DOHH2 (cell line): ENCODE measurements at regions not wholly inside any gene's neighbourhood (a gene's known extent, or its start where the extent isn't known, plus 50 kb on each side); places are given as distances from the start of the nearest gene placed in this dataset.
A peak's percentile ranks its signal among the peaks of the same experiment; 100 is the strongest.

Source experiments
- H3F3A ChIP-seq: fragments of 200-600 bp; sonication (generic), shearing (Covaris generic); 2 replicates; pipeline ENCODE4 v1.6.0; 2016; ENCODE audit warnings: antibody characterized with exemption, mild to moderate bottlenecking; ENCODE audit not compliant: control insufficient read depth, insufficient read depth
- H3K27ac ChIP-seq: fragments of 200-600 bp; sonication (generic); 2 replicates; pipeline ENCODE4 v1.5.1; 2014; ENCODE audit warnings: low read depth, mild to moderate bottlenecking, low read length, moderate library complexity
- H3K27me3 ChIP-seq: fragments of 200-600 bp; sonication (generic); 2 replicates; pipeline ENCODE4 v1.6.1; 2014; ENCODE audit warnings: mild to moderate bottlenecking, low read length, mixed read lengths; ENCODE audit not compliant: control insufficient read depth
- H3K36me3 ChIP-seq: fragments of 200-600 bp; sonication (generic); 2 replicates; pipeline ENCODE4 v1.6.1; 2014; ENCODE audit warnings: mild to moderate bottlenecking, low read length, moderate library complexity, mixed read lengths; ENCODE audit not compliant: control insufficient read depth
- H3K4me1 ChIP-seq: fragments of 200-600 bp; sonication (generic); 2 replicates; pipeline ENCODE4 v1.6.1; 2014; ENCODE audit warnings: mild to moderate bottlenecking, low read length, mixed read lengths; ENCODE audit not compliant: control insufficient read depth
- H3K4me2 ChIP-seq: fragments of 200-600 bp; sonication (generic); 2 replicates; pipeline ENCODE4 v1.6.0; 2014; ENCODE audit warnings: mild to moderate bottlenecking, low read length, moderate library complexity
- H3K4me3 ChIP-seq: fragments of 200-600 bp; sonication (generic); 2 replicates; pipeline ENCODE4 v1.5.1; 2014; ENCODE audit warnings: mild to moderate bottlenecking, low read length, mixed read lengths
- H3K79me2 ChIP-seq: fragments of 200-600 bp; sonication (generic); 2 replicates; pipeline ENCODE4 v1.6.1; 2014; ENCODE audit warnings: mild to moderate bottlenecking, low read length, mixed read lengths; ENCODE audit not compliant: control insufficient read depth
- H3K9me2 ChIP-seq: fragments of 200-600 bp; sonication (generic); replicated peaks from 2 replicates; pipeline ENCODE4 v1.6.1; 2014; ENCODE audit warnings: mild to moderate bottlenecking, low read length, mixed read lengths; ENCODE audit not compliant: control insufficient read depth
- H3K9me3 ChIP-seq: fragments of 200-600 bp; sonication (generic); 2 replicates; pipeline ENCODE4 v1.6.1; 2014; ENCODE audit warnings: antibody characterized with exemption, low read length, mixed read lengths; ENCODE audit not compliant: control insufficient read depth, insufficient read depth
- H4K20me1 ChIP-seq: fragments of 200-600 bp; sonication (generic); 2 replicates; pipeline ENCODE4 v1.6.0; 2014; ENCODE audit warnings: low read depth, mild to moderate bottlenecking, antibody characterized with exemption, low read length, moderate library complexity; ENCODE audit not compliant: control insufficient read depth, insufficient read depth
- CTCF ChIP-seq: fragments of 200-600 bp; sonication (generic); IDR thresholded peaks from one replicate; pipeline ENCODE4 v1.5.1; 2014; ENCODE audit warnings: antibody characterized with exemption, mild to moderate bottlenecking, low read depth, low read length; ENCODE audit not compliant: poor library complexity, severe bottlenecking
- EZH2phosphoT487 ChIP-seq: fragments of 200-600 bp; sonication (generic); IDR thresholded peaks from 2 replicates; pipeline ENCODE4 v1.6.1; 2017; ENCODE audit warnings: borderline replicate concordance, mild to moderate bottlenecking, antibody characterized with exemption, low read length, moderate library complexity, mixed read lengths

- H3K9me2 ChIP-seq, result no peaks in the 10 kb centered on the region
- TF ChIP-seq CTCF (no peak), EZH2phosphoT487 (no peak)
- no peak overlapping the region for H3K4me3 ChIP-seq
- no peaks in the 10 kb centered on the region for H3K36me3 ChIP-seq
- no peaks in the 10 kb centered on the region; the same call in 1 of the 2 replicates for H4K20me1 ChIP-seq
- no peak overlapping the region for H3K27ac ChIP-seq
- no peaks in the 10 kb centered on the region for H3K4me1 ChIP-seq
- no peaks in the 10 kb centered on the region for H3F3A ChIP-seq
- H3K27me3 ChIP-seq, result no peaks in the 10 kb centered on the region
- H3K79me2 ChIP-seq, result no peaks in the 10 kb centered on the region
- H3K4me2 ChIP-seq, result no peak overlapping the region
- H3K9me3 ChIP-seq, result no peaks in the 10 kb centered on the region
Measured at GRCh38 chr17:79203657-79204056, 129.0 kb downstream of the ENGASE start.

- H3K79me2 ChIP-seq, result no peaks in the 10 kb centered on the region
- no peaks in the 10 kb centered on the region for H3K36me3 ChIP-seq
- TF ChIP-seq EZH2phosphoT487 (no peak), CTCF (peak; percentile 26)
- H3F3A ChIP-seq, result no peaks in the 10 kb centered on the region
- H3K27me3 ChIP-seq, result no peaks in the 10 kb centered on the region
- H3K4me2 ChIP-seq, result no peak overlapping the region
- no peaks in the 10 kb centered on the region; the same call in 1 of the 2 replicates for H4K20me1 ChIP-seq
- no peak overlapping the region for H3K27ac ChIP-seq
- H3K9me3 ChIP-seq, result no peaks in the 10 kb centered on the region
- no peak overlapping the region for H3K4me3 ChIP-seq
- H3K4me1 ChIP-seq, result no peaks in the 10 kb centered on the region
- H3K9me2 ChIP-seq, result no peaks in the 10 kb centered on the region
Measured at GRCh38 chr17:79203016-79203415, 128.4 kb downstream of the ENGASE start.

GRCh38 chr17:79202480-79202879 is 127.9 kb downstream of the ENGASE start:
- no peaks in the 10 kb centered on the region for H3K9me3 ChIP-seq
- no peaks in the 10 kb centered on the region for H3K9me2 ChIP-seq
- H3K4me3 ChIP-seq, result no peak overlapping the region
- no peak overlapping the region for H3K27ac ChIP-seq
- H3K79me2 ChIP-seq, result no peaks in the 10 kb centered on the region
- H3K27me3 ChIP-seq, result no peaks in the 10 kb centered on the region
- no peak overlapping the region for H3K4me2 ChIP-seq
- H3K36me3 ChIP-seq, result no peaks in the 10 kb centered on the region
- no peaks in the 10 kb centered on the region; the same call in 1 of the 2 replicates for H4K20me1 ChIP-seq
- no peaks in the 10 kb centered on the region for H3F3A ChIP-seq
- TF ChIP-seq EZH2phosphoT487 (no peak), CTCF (no peak)
- no peaks in the 10 kb centered on the region for H3K4me1 ChIP-seq

GRCh38 chr17:79201536-79202227 is 127.1 kb downstream of the ENGASE start:
- no peaks in the 10 kb centered on the region for H3K36me3 ChIP-seq
- H3F3A ChIP-seq, result no peaks in the 10 kb centered on the region
- H3K4me2 ChIP-seq, result no peak overlapping the region
- H3K9me3 ChIP-seq, result no peaks in the 10 kb centered on the region
- no peak overlapping the region for H3K4me3 ChIP-seq
- TF ChIP-seq CTCF (no peak), EZH2phosphoT487 (no peak)
- H3K79me2 ChIP-seq, result no peaks in the 10 kb centered on the region
- H3K27me3 ChIP-seq, result no peaks in the 10 kb centered on the region
- no peaks in the 10 kb centered on the region for H3K9me2 ChIP-seq
- H3K4me1 ChIP-seq, result no peaks in the 10 kb centered on the region
- no peak overlapping the region for H3K27ac ChIP-seq
- H4K20me1 ChIP-seq, result no peaks in the 10 kb centered on the region; the same call in 1 of the 2 replicates
